Mammary epithelial cell (primary cell): ENCODE measurements at regions not wholly inside any gene's neighbourhood (a gene's known extent, or its start where the extent isn't known, plus 50 kb on each side); places are given as distances from the start of the nearest gene placed in this dataset.

Experiments
- CTCF ChIP-seq, 2 donors: IDR thresholded peaks in 1 of 2; conservative IDR thresholded peaks in 1 of 2; 2 replicates each; pipeline ENCODE4 v1.5.1; 2011 to 2012; ENCODE audit warnings: inconsistent platforms in 2 of 2, low read length in 2 of 2, mild to moderate bottlenecking in 2 of 2, control low read depth in 1 of 2, low read depth in 1 of 2; ENCODE audit not compliant: insufficient read depth in 1 of 2; ENCODE audit errors: extremely low read depth in 1 of 2
- EZH2 ChIP-seq: IDR thresholded peaks from 2 replicates; pipeline ENCODE4 v1.6.1; 2012; ENCODE audit warnings: low read length, inconsistent platforms, borderline replicate concordance

- no peak for TF ChIP-seq CTCF (conservative IDR thresholded peaks at IDR 0.05 in 1 of 2, IDR thresholded peaks at IDR 0.05 in 1 of 2; ENCODE audit: extremely low read depth in 1 of 2, insufficient read depth in 1 of 2, low read depth in 1 of 2, low read length in 2 of 2)
- TF ChIP-seq EZH2 = no peak
Measured at GRCh38 chr12:105622220-105622619, 291.7 kb downstream of the C12orf75 start.
